ENCODE measurements at regions not wholly inside any gene's neighbourhood (a gene's known extent, or its start where the extent isn't known, plus 50 kb on each side); places are given as distances from the start of the nearest gene placed in this dataset.

DNA sequence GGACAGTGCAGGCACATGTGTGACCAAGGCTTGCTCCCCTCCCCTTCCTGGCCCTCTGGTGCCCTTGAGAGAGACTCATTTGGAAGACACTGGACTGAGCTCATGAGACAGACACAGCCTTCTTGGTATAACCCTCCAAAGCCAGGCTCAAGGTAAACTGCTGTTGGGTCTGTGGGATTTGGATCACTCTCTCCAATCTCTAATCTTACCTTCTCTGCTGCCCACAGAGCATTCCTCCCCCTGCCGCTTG is 105.0 kb upstream of the MAMLD1 start:
- TF ChIP-seq, protein P1, sequence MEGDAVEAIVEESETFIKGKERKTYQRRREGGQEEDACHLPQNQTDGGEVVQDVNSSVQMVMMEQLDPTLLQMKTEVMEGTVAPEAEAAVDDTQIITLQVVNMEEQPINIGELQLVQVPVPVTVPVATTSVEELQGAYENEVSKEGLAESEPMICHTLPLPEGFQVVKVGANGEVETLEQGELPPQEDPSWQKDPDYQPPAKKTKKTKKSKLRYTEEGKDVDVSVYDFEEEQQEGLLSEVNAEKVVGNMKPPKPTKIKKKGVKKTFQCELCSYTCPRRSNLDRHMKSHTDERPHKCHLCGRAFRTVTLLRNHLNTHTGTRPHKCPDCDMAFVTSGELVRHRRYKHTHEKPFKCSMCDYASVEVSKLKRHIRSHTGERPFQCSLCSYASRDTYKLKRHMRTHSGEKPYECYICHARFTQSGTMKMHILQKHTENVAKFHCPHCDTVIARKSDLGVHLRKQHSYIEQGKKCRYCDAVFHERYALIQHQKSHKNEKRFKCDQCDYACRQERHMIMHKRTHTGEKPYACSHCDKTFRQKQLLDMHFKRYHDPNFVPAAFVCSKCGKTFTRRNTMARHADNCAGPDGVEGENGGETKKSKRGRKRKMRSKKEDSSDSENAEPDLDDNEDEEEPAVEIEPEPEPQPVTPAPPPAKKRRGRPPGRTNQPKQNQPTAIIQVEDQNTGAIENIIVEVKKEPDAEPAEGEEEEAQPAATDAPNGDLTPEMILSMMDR (IDR thresholded peaks at IDR 0.05): no peak
- no peak for TF ChIP-seq POLR2A (IDR thresholded peaks at IDR 0.05)
